ENCODE measurements at regions not wholly inside any gene's neighbourhood (a gene's known extent, or its start where the extent isn't known, plus 50 kb on each side); places are given as distances from the start of the nearest gene placed in this dataset.
A peak's percentile ranks its signal among the peaks of the same experiment; 100 is the strongest.

GRCh38 chr6:105985816-105986632 is 100.1 kb upstream of the PRDM1 start:
- Histone ChIP-seq H3K36me3 (no peaks in the 10 kb centered on the region), H3K9me3 (no peaks in the 10 kb centered on the region), H3K4me1 (ENCODE audit: control insufficient read depth in 1 of 2, insufficient read depth in 1 of 2, low read depth in 1 of 2, low read length in 1 of 2) (peaks cover 24 to 30% of the 10 kb centered on the region in 2 experiments), H3K27ac (no peak overlapping the region), H3K27me3 (peaks cover 97% of the 10 kb centered on the region), H3K4me3 (ENCODE audit: low read depth in 1 of 2, low read length in 1 of 2) (peak overlapping the region in 1 of 2 experiments; percentile 43)
- TF ChIP-seq CTCF (IDR thresholded peaks at IDR 0.05), result no peak

GRCh38 chr6:105985098-105985815 is 100.9 kb upstream of the PRDM1 start:
- Histone ChIP-seq H3K27me3 (peaks cover 97% of the 10 kb centered on the region), H3K9me3 (no peaks in the 10 kb centered on the region), H3K4me3 (ENCODE audit: low read depth in 1 of 2, low read length in 1 of 2) (peak overlapping the region in 1 of 2 experiments; percentile 43), H3K36me3 (no peaks in the 10 kb centered on the region), H3K4me1 (ENCODE audit: control insufficient read depth in 1 of 2, insufficient read depth in 1 of 2, low read depth in 1 of 2, low read length in 1 of 2) (peaks cover 26 to 31% of the 10 kb centered on the region in 2 experiments), H3K27ac (no peak overlapping the region)
- no peak for TF ChIP-seq CTCF (IDR thresholded peaks at IDR 0.05)

GRCh38 chr6:105983763-105984162 is 102.4 kb upstream of the PRDM1 start:
- H3K9me3 ChIP-seq, result no peaks in the 10 kb centered on the region
- peaks cover 26 to 31% of the 10 kb centered on the region in 2 experiments for H3K4me1 ChIP-seq (ENCODE audit: control insufficient read depth in 1 of 2, insufficient read depth in 1 of 2, low read depth in 1 of 2, low read length in 1 of 2)
- peaks cover 92% of the 10 kb centered on the region for H3K27me3 ChIP-seq
- no peak for TF ChIP-seq CTCF (IDR thresholded peaks at IDR 0.05)
- H3K36me3 ChIP-seq, result no peaks in the 10 kb centered on the region
- no peak overlapping the region for H3K4me3 ChIP-seq (ENCODE audit: low read depth in 1 of 2, low read length in 1 of 2)
- H3K27ac ChIP-seq, result no peak overlapping the region

DNA sequence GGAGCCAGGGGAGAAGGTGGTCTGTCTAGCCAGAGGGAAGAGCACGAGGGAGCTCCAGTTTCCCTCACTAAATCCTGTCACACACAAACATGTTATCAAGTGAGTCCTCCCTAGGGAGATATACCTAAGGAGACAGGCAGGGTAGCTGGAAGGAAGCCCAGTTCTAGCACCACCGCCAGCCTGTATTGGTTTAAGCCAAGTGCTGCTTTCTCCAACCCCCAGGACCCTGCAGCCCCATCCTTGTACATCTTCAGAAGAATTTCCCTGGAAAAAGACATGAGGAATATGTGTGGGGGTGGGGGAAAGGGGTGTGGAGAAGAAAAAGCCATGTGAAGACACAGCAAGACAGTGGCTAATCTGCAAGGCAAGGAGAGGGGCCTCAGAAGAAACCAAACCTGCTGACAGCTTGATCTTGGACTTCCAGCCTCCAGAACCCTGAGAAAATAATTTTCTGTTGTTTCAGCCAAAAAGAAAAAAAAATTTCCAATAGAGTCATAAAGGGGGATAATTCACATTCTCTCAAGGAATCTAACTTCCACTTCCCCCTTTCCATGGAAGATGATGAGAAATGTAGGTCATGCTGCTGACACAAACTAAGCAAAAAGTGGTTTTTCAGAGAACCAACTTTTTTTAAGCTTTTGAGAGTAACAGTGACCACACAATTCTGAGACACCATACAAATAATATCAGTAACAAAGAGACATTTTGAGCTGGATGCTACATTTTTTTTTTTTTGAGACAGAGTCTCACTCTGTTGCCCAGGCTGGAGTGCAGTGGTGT is 103.2 kb upstream of the PRDM1 start:
- TF ChIP-seq CTCF (IDR thresholded peaks at IDR 0.05), result no peak
- Histone ChIP-seq H3K9me3 (no peaks in the 10 kb centered on the region), H3K27me3 (peaks cover 84% of the 10 kb centered on the region), H3K36me3 (no peaks in the 10 kb centered on the region), H3K27ac (no peak overlapping the region), H3K4me3 (ENCODE audit: low read depth in 1 of 2, low read length in 1 of 2) (no peak overlapping the region), H3K4me1 (ENCODE audit: control insufficient read depth in 1 of 2, insufficient read depth in 1 of 2, low read depth in 1 of 2, low read length in 1 of 2) (peaks cover 26 to 31% of the 10 kb centered on the region in 2 experiments)

DNA sequence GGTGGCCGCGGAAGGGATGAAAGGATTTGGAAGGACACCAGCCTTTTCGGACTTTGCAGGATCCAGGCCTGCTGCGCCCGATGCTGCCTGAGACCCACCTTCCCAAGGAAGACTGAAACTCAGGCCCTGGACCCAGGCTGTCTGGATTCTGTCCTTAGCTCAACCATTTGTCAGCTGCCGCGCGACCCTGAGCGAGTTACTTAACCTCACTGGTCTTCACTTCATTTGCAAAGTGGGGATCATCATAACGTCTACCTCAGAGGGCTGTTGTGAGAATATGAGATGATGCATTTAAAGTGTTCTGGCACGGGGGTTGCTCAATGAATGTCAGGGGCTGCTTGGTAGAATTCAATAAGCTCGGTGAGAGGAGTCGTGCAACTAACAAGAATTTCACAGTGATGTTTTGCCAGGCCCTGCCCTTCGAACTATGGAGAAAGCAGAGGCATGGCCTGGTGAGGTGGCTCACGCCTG is 104.2 kb upstream of the PRDM1 start:
- TF ChIP-seq CTCF (IDR thresholded peaks at IDR 0.05), result no peak
- Histone ChIP-seq H3K36me3 (no peaks in the 10 kb centered on the region), H3K9me3 (no peaks in the 10 kb centered on the region), H3K27ac (no peak overlapping the region), H3K27me3 (peaks cover 77% of the 10 kb centered on the region), H3K4me3 (ENCODE audit: low read depth in 1 of 2, low read length in 1 of 2) (peak overlapping the region in 1 of 2 experiments; percentile 29), H3K4me1 (ENCODE audit: control insufficient read depth in 1 of 2, insufficient read depth in 1 of 2, low read depth in 1 of 2, low read length in 1 of 2) (peaks cover 25 to 26% of the 10 kb centered on the region in 2 experiments)
